B cell (primary cell): ENCODE measurements at regions not wholly inside any gene's neighbourhood (a gene's known extent, or its start where the extent isn't known, plus 50 kb on each side); places are given as distances from the start of the nearest gene placed in this dataset.

Experiments used
- ATAC-seq: fragments of 200-7000 bp; cut with Tn5 transposase; one replicate; pipeline ENCODE4 v1.10.0; 2021; ENCODE audit warnings: low read depth, mild to moderate bottlenecking, moderate number of reproducible peaks, moderate library complexity
- CTCF ChIA-PET: fragments of 350-600 bp; sonication (Branson Sonifier 250); formaldehyde crosslinking; loops from one replicate; lab custom pipeline; 2021; ENCODE audit warnings: antibody characterized with exemption, inconsistent platforms; lab: Charles Lee
- POLR2A ChIA-PET: fragments of 350-600 bp; sonication (Branson Sonifier 250); formaldehyde crosslinking; loops from one replicate; lab custom pipeline; 2021; ENCODE audit warnings: antibody characterized with exemption; lab: Charles Lee
- DNase-seq: peaks from one replicate; pipeline ENCODE4 v3.0.0; 2013
- H2AFZ ChIP-seq: 2 replicates; pipeline ENCODE4 v1.6.1; 2012; ENCODE audit warnings: mild to moderate bottlenecking, low read depth, low read length; ENCODE audit not compliant: insufficient read depth, poor library complexity, severe bottlenecking
- H3K27ac ChIP-seq, 2 donors: 1 replicate in 1 of 2; 2 replicates in 1 of 2; pipeline ENCODE4 v1.5.1; 2012 to 2013; ENCODE audit warnings: low read length in 2 of 2, mild to moderate bottlenecking in 2 of 2, moderate library complexity in 1 of 2
- H3K27me3 ChIP-seq, 4 experiments: fragments of 200-600 bp in 1 of 4; sonication (generic) in 1 of 4; replicated peaks in 1 of 4; 1 replicate in 2 of 4; 2 replicates in 2 of 4; pipeline versions ENCODE4 v1.6.1 to v1.7.0; 2013 to 2016; ENCODE audit warnings: low read length in 3 of 4, mild to moderate bottlenecking in 2 of 4, mixed read lengths in 1 of 4, moderate library complexity in 1 of 4; ENCODE audit not compliant: insufficient read depth in 4 of 4, control insufficient read depth in 3 of 4; ENCODE audit errors: control extremely low read depth in 1 of 4
- H3K36me3 ChIP-seq, 2 experiments: replicated peaks in 1 of 2; 1 replicate in 1 of 2; 2 replicates in 1 of 2; pipeline versions ENCODE4 v1.6.1 to v1.7.1; 2013; ENCODE audit warnings: low read length in 1 of 2; ENCODE audit not compliant: insufficient read depth in 2 of 2, control insufficient read depth in 1 of 2; ENCODE audit errors: control extremely low read depth in 1 of 2, extremely low read depth in 1 of 2
- H3K4me1 ChIP-seq, 2 donors: fragments of 200-600 bp in 1 of 2; sonication (generic) in 1 of 2; 1 replicate in 1 of 2; 2 replicates in 1 of 2; pipeline versions ENCODE4 v1.5.1 to v1.6.1; 2013 to 2017; ENCODE audit warnings: low read length in 2 of 2; ENCODE audit not compliant: control insufficient read depth in 2 of 2, insufficient read depth in 2 of 2
- H3K4me2 ChIP-seq: replicated peaks from 2 replicates; pipeline ENCODE3; 2012; ENCODE audit warnings: mild to moderate bottlenecking, low read depth, low read length; ENCODE audit not compliant: poor library complexity, severe bottlenecking
- H3K4me3 ChIP-seq, 5 experiments: fragments of 200-600 bp in 1 of 5; sonication (generic) in 1 of 5; 1 replicate in 3 of 5; 2 replicates in 2 of 5; pipeline versions ENCODE4 v1.5.1 to v1.7.0; 2011 to 2016; ENCODE audit warnings: low read length in 4 of 5, mild to moderate bottlenecking in 4 of 5, low read depth in 2 of 5, control low read depth in 1 of 5, moderate library complexity in 1 of 5; ENCODE audit not compliant: insufficient read depth in 1 of 5; ENCODE audit errors: control extremely low read depth in 1 of 5, extremely low read depth in 1 of 5
- H3K79me2 ChIP-seq: fragments of 200-600 bp; sonication (generic); one replicate; pipeline ENCODE4 v1.6.0; 2016; ENCODE audit warnings: low read length; ENCODE audit not compliant: control insufficient read depth, insufficient read depth
- H3K9ac ChIP-seq: fragments of 200-600 bp; sonication (generic); 2 replicates; pipeline ENCODE4 v1.6.1; 2017; ENCODE audit warnings: mild to moderate bottlenecking, low read length, moderate library complexity
- H3K9me3 ChIP-seq, 3 donors: one replicate each; pipeline versions ENCODE4 v1.6.1 to v1.7.1; 2013; ENCODE audit warnings: low read length in 2 of 3; ENCODE audit not compliant: control insufficient read depth in 2 of 3, insufficient read depth in 1 of 3; ENCODE audit errors: control extremely low read depth in 1 of 3
- H4K20me1 ChIP-seq: 2 replicates; pipeline ENCODE4 v1.6.0; 2012; ENCODE audit warnings: mild to moderate bottlenecking, low read length; ENCODE audit not compliant: insufficient read depth, control insufficient read depth, poor library complexity, severe bottlenecking
- H3K27ac Mint-ChIP-seq: one replicate; pipeline ENCODE4 v1.8.0; 2021; ENCODE audit warnings: mixed read lengths
- H3K27me3 Mint-ChIP-seq: one replicate; pipeline ENCODE4 v1.8.0; 2021; ENCODE audit warnings: mixed read lengths
- H3K4me1 Mint-ChIP-seq: one replicate; pipeline ENCODE4 v1.8.0; 2021; ENCODE audit warnings: mixed read lengths
- H3K4me3 Mint-ChIP-seq: one replicate; pipeline ENCODE4 v1.8.0; 2021; ENCODE audit warnings: mixed read lengths
- H3K9me3 Mint-ChIP-seq: one replicate; pipeline ENCODE4 v1.8.0; 2022; ENCODE audit warnings: mixed read lengths; ENCODE audit not compliant: insufficient read depth
- EZH2 ChIP-seq: IDR thresholded peaks from 2 replicates; pipeline ENCODE4 v1.6.1; 2012; ENCODE audit warnings: borderline replicate concordance, low read depth, mild to moderate bottlenecking, moderate library complexity, low read length; ENCODE audit not compliant: insufficient read depth, poor library complexity, severe bottlenecking
- WGBS: methylation state at CpG from one replicate; pipeline ENCODE4 v1.1.5; 2013; ENCODE audit warnings: missing lambda C conversion rate; ENCODE audit not compliant: insufficient coverage; 5-methylcytosine and 5-hydroxymethylcytosine counted together
- intact Hi-C: fragments of 100-400 bp; cut with micrococcal nuclease; formaldehyde crosslinking; loops from one replicate; pipeline ENCODE4 v1.10.0; 2022
- TF ChIP-seq, protein P1 (sequence below): fragments of 200-600 bp; IDR thresholded peaks from one replicate; pipeline ENCODE4 v1.8.0; 2022; ENCODE audit warnings: antibody characterized with exemption, mild to moderate bottlenecking

DNA sequence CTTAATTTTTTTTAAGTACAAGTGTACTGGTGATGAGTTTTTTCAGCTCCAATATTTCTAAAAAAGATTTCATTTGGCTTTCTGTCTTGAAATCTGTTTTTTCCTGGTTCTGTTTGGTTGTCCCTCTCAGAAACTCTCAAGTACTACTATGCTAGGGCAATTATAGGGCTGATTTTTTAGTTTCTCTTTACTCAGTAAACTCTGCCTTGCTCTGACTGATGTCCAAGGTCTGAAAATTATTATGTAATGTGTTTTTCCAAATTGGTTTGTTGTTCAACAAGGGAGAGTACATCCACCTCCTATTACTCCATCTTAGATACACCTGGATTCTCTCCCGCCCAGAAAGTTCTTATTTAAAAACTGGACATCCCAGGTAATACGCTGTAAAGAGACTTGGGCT lies 877.7 kb downstream of the CBLN2 start:
- no peaks in the 10 kb centered on the region for H3K27me3 ChIP-seq
- TF ChIP-seq, protein P1, sequence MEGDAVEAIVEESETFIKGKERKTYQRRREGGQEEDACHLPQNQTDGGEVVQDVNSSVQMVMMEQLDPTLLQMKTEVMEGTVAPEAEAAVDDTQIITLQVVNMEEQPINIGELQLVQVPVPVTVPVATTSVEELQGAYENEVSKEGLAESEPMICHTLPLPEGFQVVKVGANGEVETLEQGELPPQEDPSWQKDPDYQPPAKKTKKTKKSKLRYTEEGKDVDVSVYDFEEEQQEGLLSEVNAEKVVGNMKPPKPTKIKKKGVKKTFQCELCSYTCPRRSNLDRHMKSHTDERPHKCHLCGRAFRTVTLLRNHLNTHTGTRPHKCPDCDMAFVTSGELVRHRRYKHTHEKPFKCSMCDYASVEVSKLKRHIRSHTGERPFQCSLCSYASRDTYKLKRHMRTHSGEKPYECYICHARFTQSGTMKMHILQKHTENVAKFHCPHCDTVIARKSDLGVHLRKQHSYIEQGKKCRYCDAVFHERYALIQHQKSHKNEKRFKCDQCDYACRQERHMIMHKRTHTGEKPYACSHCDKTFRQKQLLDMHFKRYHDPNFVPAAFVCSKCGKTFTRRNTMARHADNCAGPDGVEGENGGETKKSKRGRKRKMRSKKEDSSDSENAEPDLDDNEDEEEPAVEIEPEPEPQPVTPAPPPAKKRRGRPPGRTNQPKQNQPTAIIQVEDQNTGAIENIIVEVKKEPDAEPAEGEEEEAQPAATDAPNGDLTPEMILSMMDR = no peak
- TF ChIP-seq EZH2 = no peak
- H4K20me1 ChIP-seq = no peaks in the 10 kb centered on the region
- no peak overlapping the region for H3K9ac ChIP-seq
- ChIA-PET POLR2A (no interaction called here), CTCF (no interaction called here)
- no peaks in the 10 kb centered on the region for H3K36me3 ChIP-seq
- H3K4me1 Mint-ChIP-seq = no peaks in the 10 kb centered on the region
- DNase-seq = no peak
- H3K4me1 ChIP-seq = no peaks in the 10 kb centered on the region
- H3K4me2 ChIP-seq = no peak overlapping the region
- no peaks in the 10 kb centered on the region for H3K79me2 ChIP-seq
- H3K27me3 Mint-ChIP-seq = no peaks in the 10 kb centered on the region
- H2AFZ ChIP-seq = no peak overlapping the region
- H3K27ac ChIP-seq = no peak overlapping the region
- peaks cover 2% of the 10 kb centered on the region for H3K9me3 Mint-ChIP-seq
- ATAC-seq = no peak
- no peak overlapping the region for H3K4me3 Mint-ChIP-seq
- H3K27ac Mint-ChIP-seq = no peak overlapping the region
- intact Hi-C loops = no loop called here
- no peaks in the 10 kb centered on the region for H3K9me3 ChIP-seq
- no peak overlapping the region for H3K4me3 ChIP-seq
- no CpG with 5 or more reads among the region's 2 CpGs for WGBS

DNA sequence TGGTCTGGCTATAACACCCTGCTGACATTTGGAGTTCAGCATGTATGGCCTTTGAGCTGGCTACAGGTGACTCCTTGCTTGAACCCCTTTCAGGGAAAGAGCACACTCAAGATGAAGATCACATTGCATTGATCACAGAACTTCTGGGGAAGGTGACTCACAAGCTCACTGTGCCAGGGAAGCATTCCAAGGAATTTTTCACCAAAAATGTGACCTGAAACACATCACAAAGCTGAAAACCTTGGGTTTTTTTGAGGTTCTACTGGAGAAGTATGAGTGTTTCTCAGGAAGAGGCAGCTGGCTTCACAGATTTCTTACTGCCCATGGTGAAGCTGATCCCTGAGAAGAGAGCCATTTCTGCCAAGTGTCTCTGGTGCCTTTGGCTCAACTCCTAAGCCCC lies 879.0 kb downstream of the CBLN2 start:
- no peaks in the 10 kb centered on the region for H3K36me3 ChIP-seq
- H3K4me2 ChIP-seq = no peak overlapping the region
- H3K4me1 ChIP-seq = no peaks in the 10 kb centered on the region
- H2AFZ ChIP-seq = no peak overlapping the region
- DNase-seq (no peak), ATAC-seq (no peak)
- intact Hi-C loops = no loop called here
- ChIA-PET CTCF (no interaction called here), POLR2A (no interaction called here)
- TF ChIP-seq, protein P1 = no peak
- TF ChIP-seq EZH2 = no peak
- no peak overlapping the region for H3K4me3 Mint-ChIP-seq
- H3K27me3 ChIP-seq = no peaks in the 10 kb centered on the region
- no peak overlapping the region for H3K27ac Mint-ChIP-seq
- H3K9me3 Mint-ChIP-seq = peaks cover 2% of the 10 kb centered on the region
- no peaks in the 10 kb centered on the region for H3K4me1 Mint-ChIP-seq
- no peak overlapping the region for H3K9ac ChIP-seq
- H3K27ac ChIP-seq = no peak overlapping the region
- H3K79me2 ChIP-seq = no peaks in the 10 kb centered on the region
- no peaks in the 10 kb centered on the region for H3K9me3 ChIP-seq
- H4K20me1 ChIP-seq = no peaks in the 10 kb centered on the region
- no peaks in the 10 kb centered on the region for H3K27me3 Mint-ChIP-seq
- no peak overlapping the region for H3K4me3 ChIP-seq
